CD4-positive, alpha-beta T cell (primary cell): ENCODE measurements at regions not wholly inside any gene's neighbourhood (a gene's known extent, or its start where the extent isn't known, plus 50 kb on each side); places are given as distances from the start of the nearest gene placed in this dataset.

ENCODE experiments used
- ATAC-seq: fragments of 200-7000 bp; cut with Tn5 transposase; one replicate; pipeline ENCODE4 v1.10.0; 2022; ENCODE audit warnings: mild to moderate bottlenecking; ENCODE audit not compliant: poor library complexity
- CTCF ChIA-PET: fragments of 350-600 bp; sonication (Branson Sonifier 250); formaldehyde crosslinking; loops from one replicate; lab custom pipeline; 2021; ENCODE audit warnings: antibody characterized with exemption, inconsistent platforms; lab: Charles Lee
- POLR2A ChIA-PET: fragments of 350-600 bp; sonication (Branson Sonifier 250); formaldehyde crosslinking; loops from one replicate; lab custom pipeline; 2021; ENCODE audit warnings: antibody characterized with exemption, inconsistent platforms; lab: Charles Lee
- DNase-seq, 14 experiments: peaks; one replicate each; pipeline ENCODE4 v3.0.0-alpha.2; 2013 to 2020; ENCODE audit warnings: mixed read lengths in 2 of 14
- H3K27ac ChIP-seq, 2 donors: one replicate each; pipeline versions ENCODE4 v1.5.1 to v1.7.0; 2013; ENCODE audit warnings: low read length in 2 of 2, low read depth in 1 of 2, mild to moderate bottlenecking in 1 of 2
- H3K27me3 ChIP-seq, 2 experiments: 1 replicate in 1 of 2; 2 replicates in 1 of 2; pipeline versions ENCODE4 v1.6.1 to v1.7.0; 2013; ENCODE audit warnings: low read length in 2 of 2, control low read depth in 1 of 2, mild to moderate bottlenecking in 1 of 2, moderate library complexity in 1 of 2; ENCODE audit not compliant: insufficient read depth in 2 of 2, control insufficient read depth in 1 of 2
- H3K36me3 ChIP-seq: one replicate; pipeline ENCODE4 v1.6.1; 2013; ENCODE audit warnings: low read length, control low read depth; ENCODE audit not compliant: insufficient read depth
- H3K4me1 ChIP-seq: one replicate; pipeline ENCODE4 v1.6.1; 2013; ENCODE audit warnings: low read length, control low read depth; ENCODE audit not compliant: insufficient read depth
- H3K4me3 ChIP-seq: one replicate; pipeline ENCODE4 v1.5.1; 2013; ENCODE audit warnings: mild to moderate bottlenecking, low read length, moderate library complexity
- H3K9me3 ChIP-seq, 2 experiments: 1 replicate in 1 of 2; 2 replicates in 1 of 2; pipeline versions ENCODE4 v1.6.1 to v1.7.0; 2013; ENCODE audit warnings: low read length in 2 of 2, mild to moderate bottlenecking in 2 of 2, control low read depth in 1 of 2, moderate library complexity in 1 of 2; ENCODE audit not compliant: control insufficient read depth in 1 of 2, insufficient read depth in 1 of 2
- H3K27ac Mint-ChIP-seq: one replicate; pipeline ENCODE4 v1.8.0; 2020; ENCODE audit warnings: mixed read lengths
- H3K27me3 Mint-ChIP-seq: one replicate; pipeline ENCODE4 v1.8.0; 2021; ENCODE audit warnings: mixed read lengths
- H3K36me3 Mint-ChIP-seq: one replicate; pipeline ENCODE4 v1.8.0; 2021; ENCODE audit warnings: low read depth, mixed read lengths
- H3K4me1 Mint-ChIP-seq: one replicate; pipeline ENCODE4 v1.8.0; 2021; ENCODE audit warnings: low read depth, mixed read lengths
- H3K4me3 Mint-ChIP-seq: one replicate; pipeline ENCODE4 v1.8.0; 2020; ENCODE audit warnings: mild to moderate bottlenecking, mixed read lengths
- H3K9me3 Mint-ChIP-seq: one replicate; pipeline ENCODE4 v1.8.0; 2020; ENCODE audit warnings: mixed read lengths
- intact Hi-C, 2 experiments: fragments of 100-400 bp; cut with DNase I in 1 of 2; cut with micrococcal nuclease in 1 of 2; formaldehyde crosslinking; loops; one replicate each; pipeline versions ENCODE4 v1.15.1 to v1.9.0; 2023 to 2025; cut with DNase I, micrococcal nuclease
- TF ChIP-seq, protein P1 (sequence below): fragments of 200-600 bp; IDR thresholded peaks from one replicate; pipeline ENCODE4 v1.8.0; 2022; ENCODE audit warnings: antibody characterized with exemption, mild to moderate bottlenecking

- no peaks in the 10 kb centered on the region for H3K9me3 ChIP-seq
- H3K4me3 ChIP-seq = no peak overlapping the region
- TF ChIP-seq, protein P1, sequence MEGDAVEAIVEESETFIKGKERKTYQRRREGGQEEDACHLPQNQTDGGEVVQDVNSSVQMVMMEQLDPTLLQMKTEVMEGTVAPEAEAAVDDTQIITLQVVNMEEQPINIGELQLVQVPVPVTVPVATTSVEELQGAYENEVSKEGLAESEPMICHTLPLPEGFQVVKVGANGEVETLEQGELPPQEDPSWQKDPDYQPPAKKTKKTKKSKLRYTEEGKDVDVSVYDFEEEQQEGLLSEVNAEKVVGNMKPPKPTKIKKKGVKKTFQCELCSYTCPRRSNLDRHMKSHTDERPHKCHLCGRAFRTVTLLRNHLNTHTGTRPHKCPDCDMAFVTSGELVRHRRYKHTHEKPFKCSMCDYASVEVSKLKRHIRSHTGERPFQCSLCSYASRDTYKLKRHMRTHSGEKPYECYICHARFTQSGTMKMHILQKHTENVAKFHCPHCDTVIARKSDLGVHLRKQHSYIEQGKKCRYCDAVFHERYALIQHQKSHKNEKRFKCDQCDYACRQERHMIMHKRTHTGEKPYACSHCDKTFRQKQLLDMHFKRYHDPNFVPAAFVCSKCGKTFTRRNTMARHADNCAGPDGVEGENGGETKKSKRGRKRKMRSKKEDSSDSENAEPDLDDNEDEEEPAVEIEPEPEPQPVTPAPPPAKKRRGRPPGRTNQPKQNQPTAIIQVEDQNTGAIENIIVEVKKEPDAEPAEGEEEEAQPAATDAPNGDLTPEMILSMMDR = no peak
- no peaks in the 10 kb centered on the region for H3K4me1 ChIP-seq
- DNase-seq (no peak), ATAC-seq (no peak)
- Mint-ChIP-seq H3K9me3 (peaks cover 2% of the 10 kb centered on the region), H3K36me3 (no peaks in the 10 kb centered on the region), H3K27ac (no peak overlapping the region), H3K27me3 (no peaks in the 10 kb centered on the region), H3K4me3 (no peak overlapping the region), H3K4me1 (no peaks in the 10 kb centered on the region)
- intact Hi-C loops = no loop called here
- ChIA-PET CTCF (no interaction called here), POLR2A (interaction anchor here (1.0 kb wide), 1 partner anchor 11 kb away, joined by 3 read pairs; no protein-coding TSS in a partner anchor)
- H3K27me3 ChIP-seq = peaks cover 0 to 2% of the 10 kb centered on the region in 2 experiments
- H3K27ac ChIP-seq = no peak overlapping the region
- H3K36me3 ChIP-seq = no peaks in the 10 kb centered on the region
Measured at GRCh38 chr9:116074658-116075057, 78.9 kb upstream of the PAPPA start.

- POLR2A ChIA-PET = interaction anchor here (1.0 kb wide), 1 partner anchor 10 kb away, joined by 3 read pairs; no protein-coding TSS in a partner anchor
- DNase-seq = no peak
- Histone ChIP-seq H3K4me3 (no peak overlapping the region), H3K27ac (no peak overlapping the region), H3K9me3 (no peaks in the 10 kb centered on the region), H3K27me3 (peaks cover 0 to 2% of the 10 kb centered on the region in 2 experiments), H3K4me1 (no peaks in the 10 kb centered on the region), H3K36me3 (no peaks in the 10 kb centered on the region)
- Mint-ChIP-seq H3K9me3 (peaks cover 2% of the 10 kb centered on the region), H3K36me3 (no peaks in the 10 kb centered on the region), H3K4me3 (no peak overlapping the region), H3K27ac (no peak overlapping the region), H3K27me3 (no peaks in the 10 kb centered on the region), H3K4me1 (no peaks in the 10 kb centered on the region)
- intact Hi-C loops = no loop called here
- CTCF ChIA-PET = no interaction called here
- ATAC-seq = no peak
- TF ChIP-seq, protein P1 = no peak
Measured at GRCh38 chr9:116075191-116075590, 78.4 kb upstream of the PAPPA start.

GRCh38 chr9:116078640-116079039 is 75.0 kb upstream of the PAPPA start:
- TF ChIP-seq, protein P1 = no peak
- Mint-ChIP-seq H3K36me3 (no peaks in the 10 kb centered on the region), H3K4me3 (no peak overlapping the region), H3K9me3 (peaks cover 2% of the 10 kb centered on the region), H3K4me1 (no peaks in the 10 kb centered on the region), H3K27me3 (no peaks in the 10 kb centered on the region), H3K27ac (no peak overlapping the region)
- peaks cover 0 to 3% of the 10 kb centered on the region in 2 experiments for H3K9me3 ChIP-seq
- H3K27me3 ChIP-seq = no peaks in the 10 kb centered on the region
- H3K36me3 ChIP-seq = no peaks in the 10 kb centered on the region
- CTCF ChIA-PET = no interaction called here
- no peak overlapping the region for H3K27ac ChIP-seq
- intact Hi-C loops = no loop called here
- ATAC-seq (no peak), DNase-seq (no peak)
- no peaks in the 10 kb centered on the region for H3K4me1 ChIP-seq
- POLR2A ChIA-PET = no interaction called here
- H3K4me3 ChIP-seq = no peak overlapping the region
